MCF 10A (cell line): ENCODE measurements at regions not wholly inside any gene's neighbourhood (a gene's known extent, or its start where the extent isn't known, plus 50 kb on each side); places are given as distances from the start of the nearest gene placed in this dataset.

ENCODE experiments used
- BruUV-seq: library from RNA; stranded (reverse); fragments of 400-500 nt; replicated peaks from 2 replicates; lab custom pipeline; 2021; lab: Mats Ljungman, UMichigan
- CTCF ChIA-PET: fragments of 300-600 bp; sonication (Branson Sonifier 250); formaldehyde crosslinking; extraction: SDS; loops from one replicate; lab custom pipeline; 2021; ENCODE audit warnings: antibody characterized with exemption, inconsistent platforms; lab: Yijun Ruan, JAX
- POLR2A ChIA-PET: fragments of 300-600, 350-650 bp; sonication (Branson Sonifier 250); formaldehyde crosslinking; extraction: SDS; loops from one replicate; lab custom pipeline; 2020; ENCODE audit warnings: antibody characterized with exemption, inconsistent platforms; lab: Yijun Ruan, JAX
- DNase-seq: peaks from one replicate; pipeline ENCODE4 v3.0.0-alpha.2; 2018; ENCODE audit not compliant: unreplicated experiment
- H3K27ac Mint-ChIP-seq: one replicate; pipeline ENCODE4 v1.8.0; 2022; ENCODE audit warnings: mild to moderate bottlenecking, low read depth, mixed read lengths; ENCODE audit not compliant: unreplicated experiment
- H3K27me3 Mint-ChIP-seq: one replicate; pipeline ENCODE4 v1.8.0; 2022; ENCODE audit warnings: mixed read lengths; ENCODE audit not compliant: insufficient read depth, unreplicated experiment
- H3K36me3 Mint-ChIP-seq: one replicate; pipeline ENCODE4 v1.8.0; 2022; ENCODE audit warnings: mild to moderate bottlenecking, moderate library complexity, mixed read lengths; ENCODE audit not compliant: insufficient read depth, unreplicated experiment
- H3K4me1 Mint-ChIP-seq: one replicate; pipeline ENCODE4 v1.8.0; 2022; ENCODE audit warnings: mixed read lengths; ENCODE audit not compliant: insufficient read depth, unreplicated experiment
- H3K4me3 Mint-ChIP-seq: one replicate; pipeline ENCODE4 v1.8.0; 2022; ENCODE audit warnings: mild to moderate bottlenecking, moderate library complexity, mixed read lengths; ENCODE audit not compliant: unreplicated experiment
- H3K9me3 Mint-ChIP-seq: one replicate; pipeline ENCODE4 v1.8.0; 2022; ENCODE audit warnings: mixed read lengths; ENCODE audit not compliant: unreplicated experiment
- CTCF ChIP-seq: fragments of 200-600 bp; IDR thresholded peaks from one replicate; pipeline ENCODE4 v1.8.0; 2022; ENCODE audit warnings: antibody characterized with exemption, mild to moderate bottlenecking; ENCODE audit not compliant: unreplicated experiment
- intact Hi-C: fragments of 100-400 bp; cut with micrococcal nuclease; formaldehyde crosslinking; loops from 2 replicates; pipeline ENCODE4 v1.14.1; 2022

GRCh38 chr11:114773541-114774338, 95.4 kb downstream of the NXPE2 start:
- intact Hi-C loops: loop anchor here (1.0 kb wide), 1 partner anchor 1918 kb away; no protein-coding TSS in a partner anchor
- no peak overlapping the region for H3K4me3 Mint-ChIP-seq
- no TSS peak for BruUV-seq
- ChIA-PET CTCF (interaction anchor here (0.6 to 1.7 kb wide), 11 partner anchors 10 to 1659 kb away, joined by 3 to 8 read pairs (median 4); no protein-coding TSS in a partner anchor), POLR2A (no interaction called here)
- peaks cover 67% of the 10 kb centered on the region for H3K27me3 Mint-ChIP-seq
- H3K36me3 Mint-ChIP-seq: no peaks in the 10 kb centered on the region
- TF ChIP-seq CTCF: no peak
- H3K9me3 Mint-ChIP-seq: no peaks in the 10 kb centered on the region
- H3K4me1 Mint-ChIP-seq: no peaks in the 10 kb centered on the region
- H3K27ac Mint-ChIP-seq: no peak overlapping the region
- DNase-seq: no peak

- no TSS peak for BruUV-seq
- H3K9me3 Mint-ChIP-seq: no peaks in the 10 kb centered on the region
- TF ChIP-seq CTCF: peak; percentile 68
- intact Hi-C loops: loop anchor here (1.0 to 5.0 kb wide), 2 partner anchors 548 to 1917 kb away; no protein-coding TSS in a partner anchor
- peaks cover 77% of the 10 kb centered on the region for H3K27me3 Mint-ChIP-seq
- POLR2A ChIA-PET: no interaction called here
- CTCF ChIA-PET: interaction anchor here (0.6 to 1.7 kb wide), 18 partner anchors 9 to 1658 kb away, joined by 3 to 8 read pairs (median 3); no protein-coding TSS in a partner anchor
- H3K4me3 Mint-ChIP-seq: no peak overlapping the region
- peak; percentile 70 for DNase-seq
- no peak overlapping the region for H3K27ac Mint-ChIP-seq
- H3K36me3 Mint-ChIP-seq: no peaks in the 10 kb centered on the region
- H3K4me1 Mint-ChIP-seq: no peaks in the 10 kb centered on the region
Measured at GRCh38 chr11:114774599-114775361, 96.5 kb downstream of the NXPE2 start.

- no peak for TF ChIP-seq CTCF
- intact Hi-C loops: loop anchor here (5.0 kb wide), 1 partner anchor 546 kb away; no protein-coding TSS in a partner anchor
- no TSS peak for BruUV-seq
- H3K4me3 Mint-ChIP-seq: no peak overlapping the region
- H3K4me1 Mint-ChIP-seq: no peaks in the 10 kb centered on the region
- CTCF ChIA-PET: interaction anchor here (0.6 to 1.0 kb wide), 3 partner anchors 8 to 705 kb away, joined by 3 to 5 read pairs (median 3); no protein-coding TSS in a partner anchor
- no peaks in the 10 kb centered on the region for H3K9me3 Mint-ChIP-seq
- DNase-seq: no peak
- peaks cover 81% of the 10 kb centered on the region for H3K27me3 Mint-ChIP-seq
- H3K27ac Mint-ChIP-seq: no peak overlapping the region
- no peaks in the 10 kb centered on the region for H3K36me3 Mint-ChIP-seq
- POLR2A ChIA-PET: no interaction called here
Measured at GRCh38 chr11:114775875-114776621, 97.7 kb downstream of the NXPE2 start.
